Omental fat pad (tissue), 3 donors: ENCODE measurements at regions not wholly inside any gene's neighbourhood (a gene's known extent, or its start where the extent isn't known, plus 50 kb on each side); places are given as distances from the start of the nearest gene placed in this dataset.

Experiments
- ATAC-seq: fragments of 150-250 bp; one replicate; pipeline ENCODE4 v1.9.1; 2016; ENCODE audit warnings: mild to moderate bottlenecking, moderate library complexity; ENCODE audit not compliant: low FRiP score
- DNase-seq: peaks from one replicate; pipeline ENCODE4 v3.0.0-alpha.2; 2019; ENCODE audit warnings: low spot score
- TF ChIP-seq, protein P1 (sequence below), 3 donors: fragments of 450-650 bp; IDR thresholded peaks; one replicate each; pipeline ENCODE4 v1.5.1; 2016 to 2017; ENCODE audit warnings: antibody characterized with exemption in 3 of 3, mild to moderate bottlenecking in 3 of 3, moderate library complexity in 2 of 3

DNA sequence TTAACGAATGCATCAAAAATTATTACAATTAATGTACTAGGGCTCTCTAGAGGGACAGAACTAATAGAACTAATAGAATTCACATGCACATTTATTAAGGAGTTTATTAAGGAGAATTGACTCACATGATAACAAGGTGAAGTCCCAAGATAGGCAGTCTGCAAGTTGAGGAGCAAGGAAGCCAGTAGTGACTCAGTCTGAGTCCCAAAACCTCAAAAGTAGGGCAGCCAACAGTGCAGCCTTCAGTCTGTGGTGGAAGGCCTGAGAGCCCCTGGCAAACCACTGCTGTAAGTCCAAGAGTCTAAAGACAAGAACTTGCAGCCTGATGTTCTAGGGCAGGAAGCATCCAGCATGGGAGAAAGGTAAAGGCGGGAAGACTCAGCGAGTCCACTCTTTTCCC is 633.8 kb downstream of the SEMA5A start:
- DNase-seq (no peak), ATAC-seq (no peak)
- TF ChIP-seq, protein P1, sequence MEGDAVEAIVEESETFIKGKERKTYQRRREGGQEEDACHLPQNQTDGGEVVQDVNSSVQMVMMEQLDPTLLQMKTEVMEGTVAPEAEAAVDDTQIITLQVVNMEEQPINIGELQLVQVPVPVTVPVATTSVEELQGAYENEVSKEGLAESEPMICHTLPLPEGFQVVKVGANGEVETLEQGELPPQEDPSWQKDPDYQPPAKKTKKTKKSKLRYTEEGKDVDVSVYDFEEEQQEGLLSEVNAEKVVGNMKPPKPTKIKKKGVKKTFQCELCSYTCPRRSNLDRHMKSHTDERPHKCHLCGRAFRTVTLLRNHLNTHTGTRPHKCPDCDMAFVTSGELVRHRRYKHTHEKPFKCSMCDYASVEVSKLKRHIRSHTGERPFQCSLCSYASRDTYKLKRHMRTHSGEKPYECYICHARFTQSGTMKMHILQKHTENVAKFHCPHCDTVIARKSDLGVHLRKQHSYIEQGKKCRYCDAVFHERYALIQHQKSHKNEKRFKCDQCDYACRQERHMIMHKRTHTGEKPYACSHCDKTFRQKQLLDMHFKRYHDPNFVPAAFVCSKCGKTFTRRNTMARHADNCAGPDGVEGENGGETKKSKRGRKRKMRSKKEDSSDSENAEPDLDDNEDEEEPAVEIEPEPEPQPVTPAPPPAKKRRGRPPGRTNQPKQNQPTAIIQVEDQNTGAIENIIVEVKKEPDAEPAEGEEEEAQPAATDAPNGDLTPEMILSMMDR (IDR thresholded peaks at IDR 0.05): no peak

DNA sequence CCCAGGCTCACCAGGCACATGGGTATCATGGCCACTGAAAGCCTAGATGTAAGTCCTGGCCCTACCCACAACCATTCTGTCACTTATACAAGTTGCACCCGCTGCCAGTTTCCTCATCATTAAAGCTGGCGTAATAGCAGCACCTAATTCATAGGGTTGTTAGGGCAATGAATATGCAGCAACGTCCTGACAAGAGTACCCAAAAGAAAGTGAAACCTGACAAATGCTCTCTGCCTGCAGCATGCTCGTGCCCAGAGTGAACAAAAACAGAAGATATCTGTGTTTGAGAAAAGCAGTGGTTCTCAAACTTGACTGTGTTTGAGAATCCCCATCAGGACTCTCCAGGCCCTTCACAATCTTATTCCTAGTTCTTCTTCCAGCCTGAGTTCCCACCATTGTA is 632.4 kb downstream of the SEMA5A start:
- no peak for DNase-seq
- no peak for ATAC-seq
- TF ChIP-seq, protein P1 (IDR thresholded peaks at IDR 0.05): no peak

DNA sequence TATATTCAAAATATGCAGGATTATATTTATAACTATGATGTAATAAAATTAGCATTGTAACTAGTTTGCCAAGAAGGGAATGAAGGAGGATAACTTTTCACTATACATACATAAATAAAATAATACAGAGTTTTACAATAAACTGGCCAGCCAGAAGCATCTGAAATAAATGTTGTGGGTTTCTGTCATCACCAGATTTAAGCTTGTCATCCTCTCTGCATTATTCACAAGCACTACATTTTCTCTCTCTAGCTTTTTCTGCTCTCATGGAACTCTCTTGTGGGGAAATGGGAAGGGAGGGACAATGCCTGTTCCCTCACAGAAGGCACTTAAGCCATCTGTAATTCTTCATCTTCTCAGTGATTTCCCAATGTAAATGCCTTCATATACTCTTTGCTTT is 626.8 kb downstream of the SEMA5A start:
- no peak for DNase-seq
- TF ChIP-seq, protein P1 (IDR thresholded peaks at IDR 0.05): no peak
- ATAC-seq: no peak

DNA sequence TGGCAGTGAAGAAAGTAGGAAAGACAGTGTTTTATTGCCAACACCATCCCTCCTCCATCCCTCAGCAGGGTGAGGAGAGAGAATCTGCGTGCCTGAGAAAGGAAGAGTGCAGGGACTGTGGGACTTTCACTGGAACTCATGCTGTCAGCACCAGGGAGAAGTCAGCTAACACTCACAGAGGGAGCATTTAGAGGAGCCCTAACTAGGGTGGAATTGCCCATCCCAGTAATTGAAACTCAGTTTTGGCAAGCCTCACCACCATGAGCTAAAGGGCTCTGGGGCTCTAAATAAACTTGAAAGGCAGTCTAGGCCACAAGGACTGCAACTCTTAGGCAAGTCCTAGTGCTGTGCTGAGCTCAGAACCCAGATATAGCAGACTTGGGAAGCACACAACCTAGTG is 622.3 kb downstream of the SEMA5A start:
- TF ChIP-seq, protein P1 (IDR thresholded peaks at IDR 0.05): no peak
- DNase-seq: no peak
- no peak for ATAC-seq

DNA sequence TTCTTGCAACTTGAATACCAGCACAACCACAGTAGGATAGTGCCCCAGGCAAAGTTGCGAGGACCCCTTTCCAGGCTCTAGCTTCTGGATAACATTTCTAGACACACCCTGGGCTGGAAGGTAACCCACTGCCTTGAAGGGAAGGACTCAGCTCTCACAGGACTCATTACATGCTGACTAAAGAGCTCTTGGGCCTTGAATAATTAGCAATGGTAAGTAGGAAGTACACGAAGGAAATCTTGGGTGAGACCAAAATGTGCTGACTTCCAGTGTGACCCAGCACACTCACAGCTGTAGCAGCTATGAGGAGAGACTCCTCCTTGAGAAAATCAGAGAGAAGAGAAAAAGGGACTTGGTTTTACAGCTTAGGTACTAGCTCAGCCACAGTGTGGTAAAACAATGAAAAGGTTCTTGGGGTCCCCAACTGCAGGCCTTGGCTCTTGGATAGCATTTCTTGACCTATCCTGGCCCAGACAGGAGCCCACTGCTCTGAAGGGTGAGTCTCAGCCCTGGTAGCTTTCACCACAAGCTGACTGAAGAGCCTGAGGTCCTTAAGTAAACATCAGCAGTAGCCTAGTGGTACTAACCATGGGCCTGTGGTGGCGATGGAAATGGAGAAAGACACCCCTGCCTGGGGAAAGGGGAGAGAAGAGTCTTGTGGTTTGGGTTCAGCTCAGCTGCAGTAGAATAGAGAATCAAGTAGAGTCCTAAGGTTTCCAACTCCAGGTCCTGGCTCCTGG is 621.7 kb downstream of the SEMA5A start:
- DNase-seq (no peak), ATAC-seq (no peak)
- TF ChIP-seq, protein P1 (IDR thresholded peaks at IDR 0.05): no peak

DNA sequence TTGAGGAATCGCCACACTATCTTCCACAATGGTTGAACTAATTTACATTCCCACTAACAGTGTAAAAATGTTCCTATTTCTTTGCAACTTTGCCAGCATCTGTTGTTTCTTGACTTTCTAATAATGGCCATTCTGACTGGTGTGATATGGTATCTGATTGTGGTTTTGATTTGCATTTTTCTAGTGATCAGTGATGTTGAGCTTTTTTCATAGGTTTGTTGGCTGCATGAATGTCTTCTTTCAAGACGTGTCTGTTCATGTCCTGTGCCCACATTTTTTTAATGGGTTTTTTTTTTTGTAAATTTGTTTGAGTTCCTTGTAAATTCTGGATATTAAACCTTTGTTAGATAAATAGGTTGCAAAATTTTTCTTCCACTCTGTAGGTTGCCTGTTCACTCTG is 615.9 kb downstream of the SEMA5A start:
- TF ChIP-seq, protein P1 (IDR thresholded peaks at IDR 0.05): no peak
- DNase-seq (no peak), ATAC-seq (no peak)

DNA sequence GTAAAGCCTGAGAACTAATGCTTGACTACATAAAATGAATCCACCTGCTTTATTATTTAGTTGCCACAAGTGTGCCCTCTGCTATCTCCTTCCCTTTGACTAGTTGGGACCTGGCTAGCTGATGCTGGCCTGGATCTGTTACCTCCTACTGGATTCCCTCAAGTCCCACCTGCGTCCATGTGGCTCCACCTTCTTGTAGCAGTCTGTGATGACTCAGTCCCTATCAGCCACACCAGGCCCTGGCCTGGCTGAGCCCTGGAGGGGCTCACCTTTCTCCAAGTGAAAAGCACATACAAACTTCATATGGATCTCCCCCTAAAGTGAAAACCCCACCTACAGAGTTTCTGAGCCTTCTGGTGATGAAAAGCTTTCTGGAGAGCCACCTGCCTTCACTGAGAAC is 611.4 kb downstream of the SEMA5A start:
- TF ChIP-seq, protein P1 (IDR thresholded peaks at IDR 0.05): no peak
- ATAC-seq (no peak), DNase-seq (no peak)
